ENCODE measurements at regions not wholly inside any gene's neighbourhood (a gene's known extent, or its start where the extent isn't known, plus 50 kb on each side); places are given as distances from the start of the nearest gene placed in this dataset.
"Not testable (repeated sequence)": the region's sequence is repeated elsewhere in the genome, so short reads cannot be mapped to it uniquely, and the experiment has no call there.

GRCh38 chr12:94916663-94917062 lies 86.8 kb downstream of the NDUFA12 start:
- Mint-ChIP-seq H3K27me3 (ENCODE audit: low read depth in 2 of 2) (no peaks in the 10 kb centered on the region), H3K27ac (no peak overlapping the region), H3K9me3 (no peaks in the 10 kb centered on the region), H3K36me3 (no peaks in the 10 kb centered on the region), H3K4me1 (peaks cover 4 to 5% of the 10 kb centered on the region in 2 donors), H3K4me3 (no peak overlapping the region)
- H3K27me3 ChIP-seq (ENCODE audit: control insufficient read depth, insufficient read depth, low read length): no peaks in the 10 kb centered on the region
- 92% methylated on average over 6 of the region's 6 CpGs for WGBS (ENCODE audit: insufficient coverage)
- no peaks in the 10 kb centered on the region for H3K36me3 ChIP-seq (ENCODE audit: control insufficient read depth, insufficient read depth, low read length)
- H3K27ac ChIP-seq (ENCODE audit: low read length): no peak overlapping the region
- no peaks in the 10 kb centered on the region for H3K9me3 ChIP-seq (ENCODE audit: control insufficient read depth, insufficient read depth, low read length)
- H3K4me1 ChIP-seq (ENCODE audit: control insufficient read depth, insufficient read depth, low read length): no peaks in the 10 kb centered on the region
- H3K4me3 ChIP-seq (ENCODE audit: low read length): no peak overlapping the region
- intact Hi-C loops (cut with micrococcal nuclease): no loop called here
- ATAC-seq (no peak), DNase-seq (no peak)
- no peak for TF ChIP-seq CTCF (IDR thresholded peaks at IDR 0.05)

GRCh38 chr12:94909663-94910062 lies 93.8 kb downstream of the NDUFA12 start:
- ATAC-seq (no peak), DNase-seq (no peak)
- no peaks in the 10 kb centered on the region for H3K9me3 Mint-ChIP-seq
- Histone ChIP-seq H3K27me3 (ENCODE audit: control insufficient read depth, insufficient read depth, low read length) (no peaks in the 10 kb centered on the region), H3K4me1 (ENCODE audit: control insufficient read depth, insufficient read depth, low read length) (no peaks in the 10 kb centered on the region), H3K4me3 (ENCODE audit: low read length) (no peak overlapping the region), H3K36me3 (ENCODE audit: control insufficient read depth, insufficient read depth, low read length) (no peaks in the 10 kb centered on the region), H3K9me3 (ENCODE audit: control insufficient read depth, insufficient read depth, low read length) (peaks cover 7% of the 10 kb centered on the region), H3K27ac (ENCODE audit: low read length) (no peak overlapping the region)
- H3K27ac Mint-ChIP-seq: no peak overlapping the region
- no peak for TF ChIP-seq CTCF (IDR thresholded peaks at IDR 0.05)
- intact Hi-C loops (cut with micrococcal nuclease): no loop called here
- H3K36me3 Mint-ChIP-seq: no peaks in the 10 kb centered on the region
- WGBS (ENCODE audit: insufficient coverage): 83% methylated on average over 4 of the region's 4 CpGs
- no peak overlapping the region for H3K4me3 Mint-ChIP-seq
- peaks cover 0 to 4% of the 10 kb centered on the region in 2 donors for H3K4me1 Mint-ChIP-seq
- peaks cover 0 to 9% of the 10 kb centered on the region in 2 donors for H3K27me3 Mint-ChIP-seq (ENCODE audit: low read depth in 2 of 2)

GRCh38 chr12:94905749-94906148 lies 97.7 kb downstream of the NDUFA12 start:
- H3K27ac ChIP-seq (ENCODE audit: low read length); H3K9me3 Mint-ChIP-seq; H3K4me3 ChIP-seq (ENCODE audit: low read length); ATAC-seq; H3K27me3 ChIP-seq (ENCODE audit: control insufficient read depth, insufficient read depth, low read length); intact Hi-C loops (cut with micrococcal nuclease); H3K4me3 Mint-ChIP-seq; DNase-seq; H3K4me1 ChIP-seq (ENCODE audit: control insufficient read depth, insufficient read depth, low read length); H3K36me3 ChIP-seq (ENCODE audit: control insufficient read depth, insufficient read depth, low read length); H3K36me3 Mint-ChIP-seq; H3K4me1 Mint-ChIP-seq; H3K27me3 Mint-ChIP-seq (ENCODE audit: low read depth in 2 of 2); H3K9me3 ChIP-seq (ENCODE audit: control insufficient read depth, insufficient read depth, low read length); H3K27ac Mint-ChIP-seq: not testable (repeated sequence)
- WGBS (ENCODE audit: insufficient coverage): 94% methylated on average over 3 of the region's 4 CpGs

GRCh38 chr12:94900496-94900895 lies 103.0 kb downstream of the NDUFA12 start:
- 80% methylated on average over 2 of the region's 2 CpGs for WGBS (ENCODE audit: insufficient coverage)

More at GRCh38 chr12:94900496-94900895, 103.0 kb downstream of the NDUFA12 start:
- no peaks in the 10 kb centered on the region for H3K4me1 ChIP-seq (ENCODE audit: control insufficient read depth, insufficient read depth, low read length)
- no peaks in the 10 kb centered on the region for H3K9me3 Mint-ChIP-seq
- H3K27me3 Mint-ChIP-seq (ENCODE audit: low read depth in 2 of 2): no peaks in the 10 kb centered on the region
- intact Hi-C loops (cut with micrococcal nuclease): no loop called here
- H3K27ac Mint-ChIP-seq: no peak overlapping the region
- no peaks in the 10 kb centered on the region for H3K4me1 Mint-ChIP-seq
- no peaks in the 10 kb centered on the region for H3K27me3 ChIP-seq (ENCODE audit: control insufficient read depth, insufficient read depth, low read length)
- no peak overlapping the region for H3K4me3 Mint-ChIP-seq
- DNase-seq (no peak), ATAC-seq (no peak)
- no peak overlapping the region for H3K4me3 ChIP-seq (ENCODE audit: low read length)
- TF ChIP-seq CTCF (IDR thresholded peaks at IDR 0.05): no peak
- H3K9me3 ChIP-seq (ENCODE audit: control insufficient read depth, insufficient read depth, low read length): peaks cover 4% of the 10 kb centered on the region
- no peaks in the 10 kb centered on the region for H3K36me3 Mint-ChIP-seq
- no peak overlapping the region for H3K27ac ChIP-seq (ENCODE audit: low read length)
- H3K36me3 ChIP-seq (ENCODE audit: control insufficient read depth, insufficient read depth, low read length): no peaks in the 10 kb centered on the region
